CD14-positive monocyte (primary cell): ENCODE measurements at regions not wholly inside any gene's neighbourhood (a gene's known extent, or its start where the extent isn't known, plus 50 kb on each side); places are given as distances from the start of the nearest gene placed in this dataset.

ENCODE experiments used
- DNase-seq, 3 donors: peaks; one replicate each; pipeline ENCODE4 v3.0.0-alpha.2; 2011 to 2022
- H2AFZ ChIP-seq: 2 replicates; pipeline ENCODE4 v1.6.0; 2012; ENCODE audit warnings: mild to moderate bottlenecking, low read depth, low read length, inconsistent platforms; ENCODE audit not compliant: insufficient read depth, poor library complexity, severe bottlenecking
- H3K27ac ChIP-seq, 2 donors: 1 replicate in 1 of 2; 2 replicates in 1 of 2; pipeline ENCODE4 v1.5.1; 2012 to 2013; ENCODE audit warnings: low read length in 2 of 2, control low read depth in 1 of 2, inconsistent platforms in 1 of 2, low read depth in 1 of 2, mild to moderate bottlenecking in 1 of 2
- H3K27me3 ChIP-seq, 2 donors: one replicate each; pipeline versions ENCODE4 v1.6.0 to v1.6.1; 2011 to 2013; ENCODE audit warnings: low read length in 2 of 2; ENCODE audit not compliant: control insufficient read depth in 2 of 2, insufficient read depth in 2 of 2
- H3K36me3 ChIP-seq, 2 donors: replicated peaks in 1 of 2; 1 replicate in 1 of 2; 2 replicates in 1 of 2; pipeline versions ENCODE4 v1.5.1 to v1.6.1; 2012 to 2013; ENCODE audit warnings: low read length in 2 of 2, control low read depth in 1 of 2, inconsistent platforms in 1 of 2, mild to moderate bottlenecking in 1 of 2; ENCODE audit not compliant: insufficient read depth in 2 of 2, control insufficient read depth in 1 of 2
- H3K4me1 ChIP-seq, 2 donors: 1 replicate in 1 of 2; 2 replicates in 1 of 2; pipeline versions ENCODE4 v1.5.1 to v1.6.1; 2012 to 2013; ENCODE audit warnings: low read length in 2 of 2, control low read depth in 1 of 2, inconsistent platforms in 1 of 2, mild to moderate bottlenecking in 1 of 2, moderate library complexity in 1 of 2; ENCODE audit not compliant: insufficient read depth in 2 of 2, control insufficient read depth in 1 of 2
- H3K4me2 ChIP-seq: replicated peaks from 2 replicates; pipeline ENCODE3; 2012; ENCODE audit warnings: low read length, moderate library complexity, mild to moderate bottlenecking; ENCODE audit not compliant: poor library complexity, severe bottlenecking; ENCODE audit errors: extremely low read depth
- H3K4me3 ChIP-seq, 3 experiments: fragments of 200-600 bp in 1 of 3; sonication (generic) in 1 of 3; replicated peaks in 1 of 3; 1 replicate in 2 of 3; 2 replicates in 1 of 3; pipeline ENCODE4 v1.5.1; 2011 to 2013; ENCODE audit warnings: low read length in 3 of 3, mild to moderate bottlenecking in 3 of 3, control low read depth in 2 of 3, low read depth in 2 of 3, inconsistent platforms in 1 of 3, moderate library complexity in 1 of 3
- H3K79me2 ChIP-seq: 2 replicates; pipeline ENCODE4 v1.6.0; 2012; ENCODE audit warnings: mild to moderate bottlenecking, control low read depth, inconsistent platforms, low read length, moderate library complexity; ENCODE audit not compliant: insufficient read depth
- H3K9ac ChIP-seq: 2 replicates; pipeline ENCODE4 v1.6.0; 2017; ENCODE audit warnings: low read length, mild to moderate bottlenecking; ENCODE audit not compliant: insufficient read depth, poor library complexity, severe bottlenecking
- H3K9me3 ChIP-seq, 2 donors: replicated peaks in 1 of 2; 1 replicate in 1 of 2; 2 replicates in 1 of 2; pipeline versions ENCODE4 v1.5.1 to v1.6.1; 2012 to 2013; ENCODE audit warnings: low read length in 2 of 2, control low read depth in 1 of 2; ENCODE audit not compliant: control insufficient read depth in 1 of 2, insufficient read depth in 1 of 2
- H4K20me1 ChIP-seq: 2 replicates; pipeline ENCODE4 v1.6.0; 2012; ENCODE audit warnings: mild to moderate bottlenecking, low read length, control low read depth, moderate library complexity; ENCODE audit not compliant: insufficient read depth
- H3K27ac Mint-ChIP-seq, 7 donors: one replicate each; pipeline ENCODE4 v1.8.0; 2020; ENCODE audit warnings: mild to moderate bottlenecking in 7 of 7, mixed read lengths in 7 of 7, moderate library complexity in 6 of 7, inconsistent platforms in 2 of 7
- H3K27me3 Mint-ChIP-seq, 3 donors: one replicate each; pipeline ENCODE4 v1.8.0; 2021 to 2022; ENCODE audit warnings: low read depth in 3 of 3, mild to moderate bottlenecking in 3 of 3, mixed read lengths in 3 of 3, moderate library complexity in 3 of 3, inconsistent platforms in 1 of 3
- H3K36me3 Mint-ChIP-seq, 2 donors: one replicate each; pipeline ENCODE4 v1.8.0; 2020; ENCODE audit warnings: mixed read lengths in 2 of 2, inconsistent platforms in 1 of 2, mild to moderate bottlenecking in 1 of 2
- H3K4me1 Mint-ChIP-seq: one replicate; pipeline ENCODE4 v1.8.0; 2020; ENCODE audit warnings: mild to moderate bottlenecking, mixed read lengths
- H3K4me3 Mint-ChIP-seq, 2 donors: one replicate each; pipeline ENCODE4 v1.8.0; 2020; ENCODE audit warnings: mild to moderate bottlenecking in 2 of 2, mixed read lengths in 2 of 2, moderate library complexity in 1 of 2
- H3K9me3 Mint-ChIP-seq, 7 donors: one replicate each; pipeline ENCODE4 v1.8.0; 2020 to 2022; ENCODE audit warnings: mixed read lengths in 7 of 7, mild to moderate bottlenecking in 6 of 7, moderate library complexity in 6 of 7, inconsistent platforms in 2 of 7
- WGBS: methylation state at CpG from one replicate; pipeline ENCODE4 v1.1.5; 2013; ENCODE audit warnings: missing lambda C conversion rate; ENCODE audit not compliant: insufficient coverage; 5-methylcytosine and 5-hydroxymethylcytosine counted together
- intact Hi-C, 2 donors: fragments of 100-400 bp; cut with micrococcal nuclease; formaldehyde crosslinking; loops; one replicate each; pipeline versions ENCODE4 v1.15.0 to v1.15.1; 2023
- TF ChIP-seq, protein P1 (sequence below): fragments of 200-600 bp; IDR thresholded peaks from one replicate; pipeline ENCODE4 v1.8.0; 2022; ENCODE audit warnings: antibody characterized with exemption, mild to moderate bottlenecking

DNA sequence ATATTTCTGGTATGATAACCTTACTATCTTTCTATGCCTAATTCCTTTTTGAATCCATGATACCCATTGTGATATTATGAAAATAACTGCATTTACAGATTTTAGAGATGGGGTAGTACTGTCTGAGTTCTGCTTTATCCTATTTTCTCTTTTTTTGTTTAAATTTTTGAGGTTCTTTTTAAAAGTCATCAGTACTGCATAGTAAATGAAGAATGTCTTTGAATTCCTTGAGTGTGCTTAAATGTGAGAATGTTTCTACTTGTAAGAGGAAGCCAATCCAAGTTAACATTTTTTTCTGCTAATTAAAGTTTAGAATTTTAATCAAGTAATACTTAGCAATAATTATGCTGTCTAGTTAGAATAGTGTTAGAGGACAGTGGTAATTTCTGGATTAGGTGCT is 474.6 kb downstream of the PCNX1 start:
- peaks cover 68% of the 10 kb centered on the region for H3K79me2 ChIP-seq
- peaks cover 33% of the 10 kb centered on the region for H3K4me1 Mint-ChIP-seq

DNA sequence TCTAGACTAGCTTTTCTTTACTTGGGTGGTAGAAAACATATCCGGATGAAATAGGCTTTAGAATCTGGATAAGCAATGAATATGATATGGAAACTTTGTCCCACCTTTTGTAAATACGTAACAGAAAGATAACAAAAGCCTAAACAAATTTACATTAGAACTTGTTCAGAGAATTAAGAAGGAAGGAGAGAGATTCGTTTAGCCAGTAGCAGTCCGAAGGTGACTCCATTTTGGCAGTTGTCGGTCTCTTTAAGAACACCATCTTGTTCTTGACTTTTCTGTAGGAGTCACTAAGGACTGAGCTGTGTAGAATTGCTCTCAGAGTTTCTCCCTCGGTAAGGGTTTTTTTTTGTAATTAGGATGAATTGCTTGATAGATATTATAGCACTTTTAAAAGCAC is 475.1 kb downstream of the PCNX1 start:
- H3K27me3 Mint-ChIP-seq: peaks cover 0 to 2% (median 0%) of the 10 kb centered on the region in 3 donors
- H3K27ac Mint-ChIP-seq: peak overlapping the region in 1 of 7 donors; percentile 23
- peaks cover 3 to 7% (median 5%) of the 10 kb centered on the region in 7 donors for H3K9me3 Mint-ChIP-seq

More for the DNA sequence above, 474.6 kb downstream of the PCNX1 start:
- Histone ChIP-seq H3K27me3 (no peaks in the 10 kb centered on the region), H3K9me3 (peaks cover 0 to 6% of the 10 kb centered on the region in 2 donors), H3K4me2 (no peak overlapping the region), H3K36me3 (no peaks in the 10 kb centered on the region), H2AFZ (no peak overlapping the region), H3K4me3 (no peak overlapping the region), H3K27ac (no peak overlapping the region), H3K9ac (no peak overlapping the region), H4K20me1 (no peaks in the 10 kb centered on the region), H3K4me1 (peaks cover 6 to 12% of the 10 kb centered on the region in 2 donors)
- TF ChIP-seq, protein P1, sequence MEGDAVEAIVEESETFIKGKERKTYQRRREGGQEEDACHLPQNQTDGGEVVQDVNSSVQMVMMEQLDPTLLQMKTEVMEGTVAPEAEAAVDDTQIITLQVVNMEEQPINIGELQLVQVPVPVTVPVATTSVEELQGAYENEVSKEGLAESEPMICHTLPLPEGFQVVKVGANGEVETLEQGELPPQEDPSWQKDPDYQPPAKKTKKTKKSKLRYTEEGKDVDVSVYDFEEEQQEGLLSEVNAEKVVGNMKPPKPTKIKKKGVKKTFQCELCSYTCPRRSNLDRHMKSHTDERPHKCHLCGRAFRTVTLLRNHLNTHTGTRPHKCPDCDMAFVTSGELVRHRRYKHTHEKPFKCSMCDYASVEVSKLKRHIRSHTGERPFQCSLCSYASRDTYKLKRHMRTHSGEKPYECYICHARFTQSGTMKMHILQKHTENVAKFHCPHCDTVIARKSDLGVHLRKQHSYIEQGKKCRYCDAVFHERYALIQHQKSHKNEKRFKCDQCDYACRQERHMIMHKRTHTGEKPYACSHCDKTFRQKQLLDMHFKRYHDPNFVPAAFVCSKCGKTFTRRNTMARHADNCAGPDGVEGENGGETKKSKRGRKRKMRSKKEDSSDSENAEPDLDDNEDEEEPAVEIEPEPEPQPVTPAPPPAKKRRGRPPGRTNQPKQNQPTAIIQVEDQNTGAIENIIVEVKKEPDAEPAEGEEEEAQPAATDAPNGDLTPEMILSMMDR: no peak
- Mint-ChIP-seq H3K27ac (no peak overlapping the region), H3K36me3 (peaks cover 20 to 37% of the 10 kb centered on the region in 2 donors), H3K9me3 (peaks cover 5 to 9% (median 7%) of the 10 kb centered on the region in 7 donors), H3K27me3 (peaks cover 0 to 2% (median 0%) of the 10 kb centered on the region in 3 donors), H3K4me3 (no peak overlapping the region)
- intact Hi-C loops: no loop called here
- DNase-seq: no peak

More for the DNA sequence above, 475.1 kb downstream of the PCNX1 start:
- H2AFZ ChIP-seq: no peak overlapping the region
- H4K20me1 ChIP-seq: no peaks in the 10 kb centered on the region
- no peaks in the 10 kb centered on the region for H3K36me3 ChIP-seq
- peaks cover 18 to 37% of the 10 kb centered on the region in 2 donors for H3K36me3 Mint-ChIP-seq
- no peak overlapping the region for H3K4me3 ChIP-seq
- TF ChIP-seq, protein P1: no peak
- H3K4me1 ChIP-seq: peaks cover 6 to 12% of the 10 kb centered on the region in 2 donors
- intact Hi-C loops: no loop called here
- H3K9me3 ChIP-seq: peaks cover 0 to under 1% of the 10 kb centered on the region in 2 donors
- peaks cover 33% of the 10 kb centered on the region for H3K4me1 Mint-ChIP-seq
- no peak overlapping the region for H3K9ac ChIP-seq
- no peaks in the 10 kb centered on the region for H3K27me3 ChIP-seq
- H3K79me2 ChIP-seq: peaks cover 67% of the 10 kb centered on the region
- WGBS: 100% methylated on average over 2 of the region's 6 CpGs
- no peak overlapping the region for H3K27ac ChIP-seq
- DNase-seq: no peak
- H3K4me2 ChIP-seq: no peak overlapping the region
- no peak overlapping the region for H3K4me3 Mint-ChIP-seq
